ENCODE measurements at regions not wholly inside any gene's neighbourhood (a gene's known extent, or its start where the extent isn't known, plus 50 kb on each side); places are given as distances from the start of the nearest gene placed in this dataset.

- Histone ChIP-seq H2BK12ac (ENCODE audit: low read depth, low read length) (no peak overlapping the region), H3K4me3 (ENCODE audit: extremely low read depth in 1 of 4, insufficient read depth in 2 of 4, low read depth in 3 of 4, low read length in 4 of 4) (no peak overlapping the region), H4K8ac (ENCODE audit: extremely low read depth, insufficient read depth, low read length) (no peak overlapping the region), H3K79me1 (ENCODE audit: low read depth, low read length) (no peaks in the 10 kb centered on the region), H2AFZ (ENCODE audit: low read length) (no peak overlapping the region), H3K18ac (ENCODE audit: extremely low read depth, low read length) (no peak overlapping the region), H4K91ac (replicated peaks; ENCODE audit: insufficient read length, low read length) (no peak overlapping the region), H3K4me1 (replicated peaks in 1 of 4; ENCODE audit: control insufficient read depth in 3 of 4, insufficient read depth in 4 of 4, low read length in 3 of 4) (peaks cover 0 to 16% (median 13%) of the 10 kb centered on the region in 4 experiments; a peak in 4 of 7 replicates), H3K9me3 (ENCODE audit: insufficient read depth in 2 of 2, low read depth in 1 of 2, low read length in 1 of 2) (no peaks in the 10 kb centered on the region), H3K14ac (ENCODE audit: insufficient read length) (no peak overlapping the region), H4K20me1 (replicated peaks in 1 of 2; ENCODE audit: control insufficient read depth in 1 of 2, insufficient read depth in 2 of 2, low read length in 2 of 2) (no peaks in the 10 kb centered on the region), H3K9ac (replicated peaks in 1 of 4; ENCODE audit: extremely low read depth in 1 of 4, low read depth in 3 of 4, low read length in 3 of 4) (no peak overlapping the region), H2BK5ac (ENCODE audit: low read depth, low read length) (no peak overlapping the region), H4K5ac (ENCODE audit: insufficient read length, low read depth, low read length) (no peak overlapping the region), H3K4ac (replicated peaks; ENCODE audit: insufficient read length, low read depth, low read length) (no peak overlapping the region), H3K23ac (ENCODE audit: insufficient read length) (no peak overlapping the region), H3K56ac (replicated peaks; ENCODE audit: insufficient read length, low read depth, low read length) (no peak overlapping the region), H3K27me3 (replicated peaks in 1 of 4; ENCODE audit: control insufficient read depth in 3 of 4, extremely low read depth in 1 of 4, insufficient read depth in 3 of 4, low read length in 3 of 4) (no peaks in the 10 kb centered on the region), H3K36me3 (ENCODE audit: control insufficient read depth in 2 of 4, insufficient read depth in 4 of 4, low read length in 3 of 4) (0 out of 8 replicates have a peak, but pooled peaks cover 0 to 2% (median 0%) of the 10 kb centered on the region in 4 experiments), H2BK15ac (ENCODE audit: low read length) (no peak overlapping the region), H3K79me2 (ENCODE audit: control insufficient read depth in 1 of 2, insufficient read depth in 2 of 2, low read length in 2 of 2) (no peaks in the 10 kb centered on the region), H2BK120ac (replicated peaks; ENCODE audit: low read depth, low read length) (no peak overlapping the region), H3K27ac (ENCODE audit: low read depth, low read length) (no peak overlapping the region), H2BK20ac (ENCODE audit: low read length) (no peak overlapping the region), H3K4me2 (ENCODE audit: insufficient read depth in 1 of 2, low read depth in 2 of 2, low read length in 2 of 2) (no peak overlapping the region), H2AK5ac (ENCODE audit: low read depth, low read length) (no peak overlapping the region), H3K23me2 (ENCODE audit: low read depth, low read length) (no peaks in the 10 kb centered on the region)
- 100% methylated on average over 1 of the region's 1 CpG; no CpG with 5 or more reads in 1 of the 2 experiments for WGBS, 2 experiments (ENCODE audit: extremely low coverage in 1 of 2, insufficient coverage in 1 of 2, insufficient read length in 1 of 2, insufficient replicate concordance in 2 of 2, low coverage in 1 of 2, low lambda C conversion rate in 2 of 2, missing lambda C conversion rate in 1 of 2)
- FAIRE-seq, result no peak
- DNase-seq (ENCODE audit: low read depth in 1 of 2, low spot score in 2 of 2), result no peak
- TF ChIP-seq ASH2L (IDR thresholded peaks at IDR 0.05; ENCODE audit: low read length), result no peak
- CTCF ChIA-PET (ENCODE audit: partially characterized antibody), result interaction anchor here (1.1 kb wide), 1 partner anchor 15 kb away, joined by 5 read pairs; no protein-coding TSS in a partner anchor
- POLR2A ChIA-PET (ENCODE audit: partially characterized antibody), result no interaction called here
These were observed 501.4 kb upstream of the USP24 start for GRCh38 chr1:55716610-55717009.
